ENCODE measurements at regions not wholly inside any gene's neighbourhood (a gene's known extent, or its start where the extent isn't known, plus 50 kb on each side); places are given as distances from the start of the nearest gene placed in this dataset. TPM values are rescaled to one million over a fixed set of nuclear protein-coding genes. Genes with fewer than 3 reads are reported as not detected.

DNA sequence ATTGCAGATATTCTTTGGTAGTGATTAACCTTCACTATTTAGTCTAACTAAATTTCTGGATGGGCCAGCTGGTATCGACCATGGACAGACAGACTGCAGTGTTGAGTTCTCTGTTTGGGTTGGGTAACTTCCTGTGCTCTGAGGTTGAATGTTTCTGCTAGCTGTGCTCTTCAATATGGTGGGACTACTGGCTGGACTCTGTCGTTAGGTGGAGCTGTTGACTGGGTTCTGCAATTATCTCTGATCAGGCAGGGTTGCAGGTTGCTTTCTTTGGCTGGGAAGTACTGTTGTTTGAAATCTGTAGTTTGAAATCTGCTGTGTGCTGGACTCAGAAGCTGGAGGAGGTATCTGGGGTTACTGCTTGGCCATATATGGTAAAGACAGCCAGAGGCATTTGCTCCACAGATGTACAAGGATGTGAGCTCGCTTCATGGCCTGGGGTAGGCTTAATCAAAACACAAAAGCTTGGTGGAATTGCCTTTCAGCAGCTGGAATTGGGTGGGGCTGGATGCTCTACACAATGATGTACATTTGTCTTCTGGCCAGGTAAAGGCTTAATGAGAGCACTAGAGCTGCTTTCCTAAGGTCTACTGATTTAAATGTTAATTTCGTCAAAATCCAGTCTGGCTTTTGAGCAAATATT, 1472.0 kb downstream of the FAM133A start:
- H3K9me3 Mint-ChIP-seq (ENCODE audit: low read depth) = peaks cover 7% of the 10 kb centered on the region
- no peak for DNase-seq (ENCODE audit: low spot score, unreplicated experiment)
- H3K36me3 Mint-ChIP-seq (ENCODE audit: insufficient read depth) = no peaks in the 10 kb centered on the region
- H3K4me3 Mint-ChIP-seq (ENCODE audit: low read depth) = no peak overlapping the region
- no peaks in the 10 kb centered on the region for H3K27me3 Mint-ChIP-seq
- no peak overlapping the region for H3K27ac Mint-ChIP-seq
- no peaks in the 10 kb centered on the region for H3K4me1 Mint-ChIP-seq (ENCODE audit: low read depth)
- TF ChIP-seq CTCF (IDR thresholded peaks at IDR 0.05; ENCODE audit: unreplicated experiment) = no peak

GRCh38 chrX:95152810-95153209, 1478.8 kb downstream of the FAM133A start:
- no peaks in the 10 kb centered on the region for H3K4me1 Mint-ChIP-seq (ENCODE audit: low read depth)
- TF ChIP-seq CTCF (IDR thresholded peaks at IDR 0.05; ENCODE audit: unreplicated experiment) = no peak

DNA sequence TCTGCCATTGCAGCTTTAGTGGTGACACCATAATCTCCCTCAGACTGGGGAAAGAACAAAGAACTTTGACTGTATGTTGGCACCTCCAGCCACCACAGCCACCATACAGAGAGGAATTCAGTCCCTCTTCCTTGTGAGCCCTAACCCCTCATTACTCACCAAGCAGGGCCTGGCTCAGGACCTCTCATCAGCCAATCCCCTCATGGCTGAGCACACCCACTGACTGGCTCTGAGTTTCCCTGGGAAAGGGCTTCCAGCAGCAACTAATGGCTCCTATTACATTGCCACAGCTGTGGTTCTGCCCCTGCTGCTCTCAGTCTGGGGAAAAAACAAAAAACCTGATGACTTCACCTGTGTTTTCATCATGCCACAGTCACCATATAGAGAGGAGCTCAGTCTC, 1482.6 kb downstream of the FAM133A start:
- no peaks in the 10 kb centered on the region for H3K4me1 Mint-ChIP-seq (ENCODE audit: low read depth)
- DNase-seq (ENCODE audit: low spot score, unreplicated experiment) = no peak
- no peak overlapping the region for H3K27ac Mint-ChIP-seq
- H3K27me3 Mint-ChIP-seq = no peaks in the 10 kb centered on the region
- TF ChIP-seq CTCF (IDR thresholded peaks at IDR 0.05; ENCODE audit: unreplicated experiment) = no peak
- H3K36me3 Mint-ChIP-seq (ENCODE audit: insufficient read depth) = no peaks in the 10 kb centered on the region
- H3K4me3 Mint-ChIP-seq (ENCODE audit: low read depth) = no peak overlapping the region
- H3K9me3 Mint-ChIP-seq (ENCODE audit: low read depth) = peaks cover 4% of the 10 kb centered on the region

More at GRCh38 chrX:95152810-95153209, 1478.8 kb downstream of the FAM133A start:
- Mint-ChIP-seq H3K36me3 (ENCODE audit: insufficient read depth) (no peaks in the 10 kb centered on the region), H3K9me3 (ENCODE audit: low read depth) (peaks cover 3% of the 10 kb centered on the region), H3K27me3 (no peaks in the 10 kb centered on the region), H3K4me3 (ENCODE audit: low read depth) (no peak overlapping the region), H3K27ac (no peak overlapping the region)
- DNase-seq (ENCODE audit: low spot score, unreplicated experiment) = no peak

Small RNA genes in the stretch of these regions (microRNA-seq; reads per million reads assigned to microRNA genes)
- gene MIR548M (ENCODE audit: borderline number of aligned reads, unreplicated experiment) = not detected

Data from progenitor cell of endocrine pancreas (in vitro differentiated cells).